WERI-Rb-1 (cell line): ENCODE measurements at regions not wholly inside any gene's neighbourhood (a gene's known extent, or its start where the extent isn't known, plus 50 kb on each side); places are given as distances from the start of the nearest gene placed in this dataset.

Experiments
- DNase-seq: peaks from one replicate; pipeline ENCODE4 v3.0.0-alpha.2; 2020
- H3K27ac ChIP-seq: fragments of 250-450 bp; sonication (Bioruptor Pico); 2 replicates; pipeline ENCODE4 v1.5.1; 2020; ENCODE audit warnings: mild to moderate bottlenecking, moderate library complexity
- H3K27me3 ChIP-seq: fragments of 250-450 bp; sonication (Bioruptor Pico); 2 replicates; pipeline ENCODE4 v1.5.1; 2021; ENCODE audit warnings: mild to moderate bottlenecking, low read depth, moderate library complexity; ENCODE audit not compliant: insufficient read depth, severe bottlenecking
- H3K36me3 ChIP-seq: fragments of 250-450 bp; sonication (Bioruptor Pico); 2 replicates; pipeline ENCODE4 v1.5.1; 2020; ENCODE audit warnings: mild to moderate bottlenecking, moderate library complexity
- H3K4me3 ChIP-seq: 2 replicates; pipeline ENCODE4 v1.5.1; 2011; ENCODE audit warnings: low read depth, mild to moderate bottlenecking, control low read depth, low read length
- H3K9me3 ChIP-seq: fragments of 250-450 bp; sonication (Bioruptor Pico); 2 replicates; pipeline ENCODE4 v1.5.1; 2021; ENCODE audit warnings: mild to moderate bottlenecking, moderate library complexity; ENCODE audit not compliant: severe bottlenecking
- CTCF ChIP-seq: IDR thresholded peaks from 2 replicates; pipeline ENCODE4 v1.5.1; 2011; ENCODE audit warnings: low read depth, mild to moderate bottlenecking, control low read depth, inconsistent platforms, low read length

- H3K27me3 ChIP-seq, result no peaks in the 10 kb centered on the region
- DNase-seq, result no peak
- no peak for TF ChIP-seq CTCF
- peaks cover 16% of the 10 kb centered on the region for H3K9me3 ChIP-seq
- H3K4me3 ChIP-seq, result no peak overlapping the region
- H3K36me3 ChIP-seq, result no peaks in the 10 kb centered on the region
- H3K27ac ChIP-seq, result no peak overlapping the region
Observed at GRCh38 chr1:109818988-109819764, 55.5 kb upstream of the EPS8L3 start.

- TF ChIP-seq CTCF, result no peak
- Histone ChIP-seq H3K36me3 (no peaks in the 10 kb centered on the region), H3K27me3 (no peaks in the 10 kb centered on the region), H3K27ac (no peak overlapping the region), H3K9me3 (peaks cover 16% of the 10 kb centered on the region), H3K4me3 (no peak overlapping the region)
- DNase-seq, result no peak
Observed at GRCh38 chr1:109818271-109818987, 54.7 kb upstream of the EPS8L3 start.

- H3K4me3 ChIP-seq, result no peak overlapping the region
- no peak for DNase-seq
- no peak for TF ChIP-seq CTCF
- H3K36me3 ChIP-seq, result no peaks in the 10 kb centered on the region
- no peak overlapping the region for H3K27ac ChIP-seq
- peaks cover 16% of the 10 kb centered on the region for H3K9me3 ChIP-seq
- no peaks in the 10 kb centered on the region for H3K27me3 ChIP-seq
Observed at GRCh38 chr1:109817881-109818270, 54.2 kb upstream of the EPS8L3 start.

- no peak for TF ChIP-seq CTCF
- H3K4me3 ChIP-seq, result no peak overlapping the region
- no peaks in the 10 kb centered on the region for H3K36me3 ChIP-seq
- no peaks in the 10 kb centered on the region for H3K27me3 ChIP-seq
- H3K27ac ChIP-seq, result no peak overlapping the region
- DNase-seq, result no peak
- H3K9me3 ChIP-seq, result peaks cover 16% of the 10 kb centered on the region
Observed at GRCh38 chr1:109816975-109817535, 53.3 kb upstream of the EPS8L3 start.

- DNase-seq, result no peak
- no peak overlapping the region for H3K4me3 ChIP-seq
- no peaks in the 10 kb centered on the region for H3K36me3 ChIP-seq
- peaks cover 16% of the 10 kb centered on the region for H3K9me3 ChIP-seq
- no peaks in the 10 kb centered on the region for H3K27me3 ChIP-seq
- no peak for TF ChIP-seq CTCF
- H3K27ac ChIP-seq, result no peak overlapping the region
Observed at GRCh38 chr1:109816175-109816811, 52.6 kb upstream of the EPS8L3 start.
